H9 (cell line): ENCODE measurements at regions not wholly inside any gene's neighbourhood (a gene's known extent, or its start where the extent isn't known, plus 50 kb on each side); places are given as distances from the start of the nearest gene placed in this dataset.

Experiments
- DNase-seq: peaks from one replicate; pipeline ENCODE4 v3.0.0-alpha.2; 2017
- H2AFZ ChIP-seq: one replicate; pipeline ENCODE4 v1.6.1; 2013; ENCODE audit warnings: mild to moderate bottlenecking, low read length, control low read depth, moderate library complexity
- H2AK5ac ChIP-seq: 2 replicates; pipeline ENCODE4 v1.6.1; 2013; ENCODE audit warnings: low read length, control low read depth, mixed read lengths; ENCODE audit not compliant: insufficient read length
- H2BK120ac ChIP-seq: one replicate; pipeline ENCODE4 v1.6.1; 2013; ENCODE audit warnings: low read depth, mild to moderate bottlenecking, low read length, control low read depth, inconsistent platforms; ENCODE audit not compliant: poor library complexity, severe bottlenecking
- H2BK12ac ChIP-seq: 2 replicates; pipeline ENCODE4 v1.6.1; 2013; ENCODE audit warnings: low read length, control low read depth, mixed read lengths, low read depth; ENCODE audit not compliant: insufficient read length
- H2BK15ac ChIP-seq: 2 replicates; pipeline ENCODE4 v1.6.1; 2013; ENCODE audit warnings: low read depth, low read length, control low read depth
- H2BK20ac ChIP-seq: one replicate; pipeline ENCODE4 v1.6.1; 2013; ENCODE audit warnings: low read depth, mild to moderate bottlenecking, low read length, control low read depth, inconsistent platforms; ENCODE audit not compliant: poor library complexity, severe bottlenecking
- H2BK5ac ChIP-seq: 2 replicates; pipeline ENCODE4 v1.6.1; 2013; ENCODE audit warnings: low read length, control low read depth, mixed read lengths; ENCODE audit not compliant: insufficient read length
- H3K14ac ChIP-seq: 2 replicates; pipeline ENCODE4 v1.6.1; 2013; ENCODE audit warnings: low read length, control low read depth; ENCODE audit not compliant: insufficient read depth
- H3K18ac ChIP-seq: 2 replicates; pipeline ENCODE4 v1.6.1; 2013; ENCODE audit warnings: low read depth, mild to moderate bottlenecking, mixed read lengths, low read length, control low read depth; ENCODE audit not compliant: insufficient read length
- H3K23ac ChIP-seq: 2 replicates; pipeline ENCODE4 v1.6.1; 2013; ENCODE audit warnings: low read length, control low read depth, mixed read lengths, low read depth; ENCODE audit not compliant: insufficient read length
- H3K23me2 ChIP-seq: 2 replicates; pipeline ENCODE4 v1.6.1; 2013; ENCODE audit warnings: low read depth, mild to moderate bottlenecking, mixed read lengths, low read length, control low read depth; ENCODE audit not compliant: insufficient read length, poor library complexity, severe bottlenecking
- H3K27ac ChIP-seq: 2 replicates; pipeline ENCODE4 v1.5.1; 2013; ENCODE audit warnings: low read length, control low read depth, mixed read lengths, low read depth; ENCODE audit not compliant: insufficient read length
- H3K27me3 ChIP-seq: 2 replicates; pipeline ENCODE4 v1.6.1; 2013; ENCODE audit warnings: low read length, control low read depth, inconsistent platforms; ENCODE audit not compliant: insufficient read depth
- H3K4ac ChIP-seq: 2 replicates; pipeline ENCODE4 v1.6.1; 2013; ENCODE audit warnings: low read depth, mild to moderate bottlenecking, control low read depth, inconsistent platforms, low read length, moderate library complexity
- H3K4me1 ChIP-seq: 2 replicates; pipeline ENCODE4 v1.6.1; 2013; ENCODE audit warnings: low read length, control low read depth, inconsistent platforms; ENCODE audit not compliant: insufficient read depth
- H3K4me2 ChIP-seq: 2 replicates; pipeline ENCODE4 v1.6.1; 2013; ENCODE audit warnings: low read length, control low read depth, mixed read lengths; ENCODE audit not compliant: insufficient read length, insufficient read depth
- H3K56ac ChIP-seq: 2 replicates; pipeline ENCODE4 v1.6.1; 2013; ENCODE audit warnings: low read depth, mild to moderate bottlenecking, mixed read lengths, low read length, control low read depth; ENCODE audit not compliant: insufficient read length
- H3K79me1 ChIP-seq: 2 replicates; pipeline ENCODE4 v1.6.1; 2013; ENCODE audit warnings: low read depth, mild to moderate bottlenecking, moderate library complexity, low read length, control low read depth, inconsistent platforms; ENCODE audit not compliant: insufficient read depth, poor library complexity, severe bottlenecking
- H3K79me2 ChIP-seq: 2 replicates; pipeline ENCODE4 v1.6.1; 2013; ENCODE audit warnings: low read length, control low read depth, inconsistent platforms; ENCODE audit not compliant: insufficient read depth
- H3K9ac ChIP-seq: 2 replicates; pipeline ENCODE4 v1.6.1; 2013; ENCODE audit warnings: low read length, control low read depth, mixed read lengths; ENCODE audit not compliant: insufficient read length; ENCODE audit errors: extremely low read depth
- H3K9me3 ChIP-seq: one replicate; pipeline ENCODE4 v1.6.1; 2013; ENCODE audit warnings: low read depth, low read length, inconsistent platforms; ENCODE audit not compliant: control insufficient read depth
- H3T11ph ChIP-seq: one replicate; pipeline ENCODE4 v1.6.1; 2013; ENCODE audit warnings: mild to moderate bottlenecking, low read length, control low read depth, inconsistent platforms
- H4K20me1 ChIP-seq: one replicate; pipeline ENCODE4 v1.6.1; 2013; ENCODE audit not compliant: control insufficient read depth, insufficient read length, insufficient read depth
- H4K5ac ChIP-seq: 2 replicates; pipeline ENCODE4 v1.6.1; 2013; ENCODE audit warnings: low read depth, mild to moderate bottlenecking, mixed read lengths, low read length, control low read depth; ENCODE audit not compliant: insufficient read length
- H4K8ac ChIP-seq: replicated peaks from 2 replicates; pipeline ENCODE4 v1.6.1; 2013; ENCODE audit warnings: low read length, control low read depth, mixed read lengths, low read depth; ENCODE audit not compliant: insufficient read length
- H4K91ac ChIP-seq: 2 replicates; pipeline ENCODE4 v1.6.1; 2013; ENCODE audit warnings: low read depth, mild to moderate bottlenecking, moderate library complexity, mixed read lengths, low read length, control low read depth; ENCODE audit not compliant: insufficient read length
- H3K27ac Mint-ChIP-seq, 3 experiments: 2 replicates in 2 of 3; 3 replicates in 1 of 3; pipeline ENCODE4 v1.8.0; 2020 to 2021; ENCODE audit warnings: mixed read lengths in 3 of 3, mild to moderate bottlenecking in 1 of 3, moderate library complexity in 1 of 3
- H3K27me3 Mint-ChIP-seq: 2 replicates; pipeline ENCODE4 v1.8.0; 2021; ENCODE audit warnings: low read depth, mild to moderate bottlenecking, moderate library complexity, mixed read lengths
- H3K36me3 Mint-ChIP-seq, 3 experiments: 2 replicates in 2 of 3; 3 replicates in 1 of 3; pipeline ENCODE4 v1.8.0; 2020 to 2021; ENCODE audit warnings: low read depth in 3 of 3, mixed read lengths in 3 of 3; ENCODE audit not compliant: insufficient read depth in 1 of 3
- H3K4me1 Mint-ChIP-seq, 2 experiments: 2 replicates each; pipeline ENCODE4 v1.8.0; 2020; ENCODE audit warnings: mixed read lengths in 2 of 2
- H3K4me3 Mint-ChIP-seq, 2 experiments: 2 replicates in 1 of 2; 3 replicates in 1 of 2; pipeline ENCODE4 v1.8.0; 2020 to 2021; ENCODE audit warnings: mild to moderate bottlenecking in 2 of 2, mixed read lengths in 2 of 2, moderate library complexity in 1 of 2
- H3K9me3 Mint-ChIP-seq, 2 experiments: 2 replicates in 1 of 2; 3 replicates in 1 of 2; pipeline ENCODE4 v1.8.0; 2020; ENCODE audit warnings: mild to moderate bottlenecking in 2 of 2, mixed read lengths in 2 of 2, moderate library complexity in 1 of 2
- CTCF ChIP-seq: fragments of 200-600 bp; sonication (generic); conservative IDR thresholded peaks from 3 replicates; pipeline ENCODE4 v1.8.0; 2021; ENCODE audit warnings: antibody characterized with exemption, mild to moderate bottlenecking
- WGBS: extraction: QIAGEN DNeasy Blood & Tissue Kit; methylation state at CpG from one replicate; pipeline ENCODE4 v1.1.7; 2013; ENCODE audit warnings: missing lambda C conversion rate, low lambda C conversion rate, mixed read lengths; ENCODE audit not compliant: insufficient read length; ENCODE audit errors: extremely low coverage; 5-methylcytosine and 5-hydroxymethylcytosine counted together

- Histone ChIP-seq H3K4me1 (peaks cover 3% of the 10 kb centered on the region; the same call in 1 of the 2 replicates), H3K56ac (no peak overlapping the region), H3K23me2 (no peaks in the 10 kb centered on the region), H3K4ac (no peak overlapping the region), H2BK15ac (no peak overlapping the region), H2BK5ac (no peak overlapping the region), H3K4me2 (no peak overlapping the region), H3K9ac (no peak overlapping the region), H2BK120ac (no peak overlapping the region), H2BK20ac (no peak overlapping the region), H2AK5ac (no peak overlapping the region), H3K79me2 (no peaks in the 10 kb centered on the region), H3K23ac (no peak overlapping the region), H2AFZ (no peak overlapping the region), H4K20me1 (no peaks in the 10 kb centered on the region), H4K5ac (no peak overlapping the region), H2BK12ac (no peak overlapping the region), H4K91ac (no peak overlapping the region), H3K14ac (no peak overlapping the region), H3K27me3 (no peaks in the 10 kb centered on the region), H3K18ac (no peak overlapping the region), H3K27ac (no peak overlapping the region), H4K8ac (no peak overlapping the region), H3T11ph (no peak overlapping the region), H3K79me1 (no peaks in the 10 kb centered on the region), H3K9me3 (no peaks in the 10 kb centered on the region)
- Mint-ChIP-seq H3K9me3 (no peaks in the 10 kb centered on the region), H3K27me3 (no peaks in the 10 kb centered on the region; the same call in 1 of the 2 replicates), H3K4me1 (peaks cover 30 to 31% of the 10 kb centered on the region in 2 experiments), H3K36me3 (no peaks in the 10 kb centered on the region; a peak in 1 of 7 replicates), H3K4me3 (no peak overlapping the region), H3K27ac (no peak overlapping the region)
- DNase-seq, result no peak
- WGBS, result no CpG with 5 or more reads among the region's 1 CpG
- no peak for TF ChIP-seq CTCF
These were observed 201.7 kb upstream of the DCN start for GRCh38 chr12:91384366-91384765.
